Suprapubic skin (tissue), 3 donors: ENCODE measurements at regions not wholly inside any gene's neighbourhood (a gene's known extent, or its start where the extent isn't known, plus 50 kb on each side); places are given as distances from the start of the nearest gene placed in this dataset.

Experiments used
- EP300 ChIP-seq: sonication (generic); formaldehyde crosslinking; IDR thresholded peaks from one replicate; pipeline ENCODE4 v1.6.1; 2017; ENCODE audit warnings: antibody characterized with exemption
- TF ChIP-seq, protein P1 (sequence below), 2 donors: fragments of 200-600 bp in 1 of 2; fragments of 450-650 bp in 1 of 2; sonication (generic) in 1 of 2; IDR thresholded peaks; one replicate each; pipeline ENCODE4 v1.5.1; 2016 to 2019; ENCODE audit warnings: antibody characterized with exemption in 2 of 2, mild to moderate bottlenecking in 1 of 2, moderate library complexity in 1 of 2

DNA sequence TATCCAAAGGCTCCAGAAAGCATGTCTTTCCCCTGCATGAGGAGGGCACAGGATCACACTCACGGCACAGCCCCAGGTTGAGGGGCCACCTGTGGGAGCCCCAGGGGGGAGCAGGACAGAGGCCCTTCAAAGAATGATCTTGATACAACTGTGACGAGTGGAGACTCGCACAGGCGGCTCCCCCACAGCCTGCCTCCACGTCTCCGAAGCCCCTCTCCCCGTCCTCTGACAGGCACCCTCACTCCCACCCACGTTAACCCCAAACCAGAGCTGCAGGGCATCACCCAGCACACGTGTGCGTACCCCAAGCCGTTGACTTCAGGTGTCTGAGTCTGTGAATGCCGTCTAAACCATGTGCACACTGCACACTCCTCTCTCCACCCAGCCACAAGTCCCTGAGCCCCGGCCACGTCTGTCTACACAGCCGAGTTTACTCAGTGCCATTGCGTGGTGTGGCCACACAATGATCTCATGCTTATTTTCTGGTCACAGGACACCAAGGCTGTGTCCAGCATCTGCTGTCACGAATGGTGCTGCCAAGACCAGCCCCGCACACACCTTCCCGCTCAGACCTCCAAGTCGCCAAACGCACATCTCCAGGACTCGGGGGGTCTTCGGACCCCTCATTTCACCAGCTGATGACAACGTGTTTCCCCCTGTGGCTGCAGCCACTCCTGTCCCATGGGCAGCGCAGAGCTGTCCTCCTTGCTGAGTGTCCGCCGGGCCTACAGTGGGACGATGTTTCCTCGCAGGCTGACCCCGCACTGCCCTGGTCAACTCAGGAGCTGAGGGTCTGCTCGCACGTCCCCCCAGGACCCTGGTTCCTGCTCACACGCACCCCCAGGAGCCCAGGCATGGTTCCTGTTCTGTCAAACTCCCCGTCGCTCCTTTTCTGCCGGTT lies 251.2 kb downstream of the BRD1 start:
- TF ChIP-seq, protein P1, sequence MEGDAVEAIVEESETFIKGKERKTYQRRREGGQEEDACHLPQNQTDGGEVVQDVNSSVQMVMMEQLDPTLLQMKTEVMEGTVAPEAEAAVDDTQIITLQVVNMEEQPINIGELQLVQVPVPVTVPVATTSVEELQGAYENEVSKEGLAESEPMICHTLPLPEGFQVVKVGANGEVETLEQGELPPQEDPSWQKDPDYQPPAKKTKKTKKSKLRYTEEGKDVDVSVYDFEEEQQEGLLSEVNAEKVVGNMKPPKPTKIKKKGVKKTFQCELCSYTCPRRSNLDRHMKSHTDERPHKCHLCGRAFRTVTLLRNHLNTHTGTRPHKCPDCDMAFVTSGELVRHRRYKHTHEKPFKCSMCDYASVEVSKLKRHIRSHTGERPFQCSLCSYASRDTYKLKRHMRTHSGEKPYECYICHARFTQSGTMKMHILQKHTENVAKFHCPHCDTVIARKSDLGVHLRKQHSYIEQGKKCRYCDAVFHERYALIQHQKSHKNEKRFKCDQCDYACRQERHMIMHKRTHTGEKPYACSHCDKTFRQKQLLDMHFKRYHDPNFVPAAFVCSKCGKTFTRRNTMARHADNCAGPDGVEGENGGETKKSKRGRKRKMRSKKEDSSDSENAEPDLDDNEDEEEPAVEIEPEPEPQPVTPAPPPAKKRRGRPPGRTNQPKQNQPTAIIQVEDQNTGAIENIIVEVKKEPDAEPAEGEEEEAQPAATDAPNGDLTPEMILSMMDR (IDR thresholded peaks at IDR 0.05): no peak
- no peak for TF ChIP-seq EP300
